ENCODE measurements at regions not wholly inside any gene's neighbourhood (a gene's known extent, or its start where the extent isn't known, plus 50 kb on each side); places are given as distances from the start of the nearest gene placed in this dataset.

DNA sequence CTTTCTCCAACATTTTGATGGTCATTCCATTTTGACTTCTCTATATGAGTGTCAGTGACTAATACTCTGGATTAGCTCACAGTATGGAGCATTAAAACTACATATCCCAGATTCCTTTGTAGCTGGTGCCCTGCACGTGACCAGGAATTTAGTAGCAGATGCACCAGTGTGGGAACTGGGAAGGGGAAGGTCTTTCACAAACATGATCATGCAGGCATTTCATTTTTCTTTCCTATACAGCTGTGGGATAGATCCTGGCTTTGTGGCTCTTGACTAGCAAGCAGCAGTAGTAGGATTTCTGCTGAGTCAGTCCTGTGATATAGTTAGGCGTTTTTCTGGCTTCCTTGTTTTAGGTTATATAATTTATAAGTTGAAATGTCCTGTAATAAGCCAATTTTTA lies 971.0 kb upstream of the CDH2 start:
- TF ChIP-seq POLR2A (IDR thresholded peaks at IDR 0.05): no peak
- TF ChIP-seq, protein P1, sequence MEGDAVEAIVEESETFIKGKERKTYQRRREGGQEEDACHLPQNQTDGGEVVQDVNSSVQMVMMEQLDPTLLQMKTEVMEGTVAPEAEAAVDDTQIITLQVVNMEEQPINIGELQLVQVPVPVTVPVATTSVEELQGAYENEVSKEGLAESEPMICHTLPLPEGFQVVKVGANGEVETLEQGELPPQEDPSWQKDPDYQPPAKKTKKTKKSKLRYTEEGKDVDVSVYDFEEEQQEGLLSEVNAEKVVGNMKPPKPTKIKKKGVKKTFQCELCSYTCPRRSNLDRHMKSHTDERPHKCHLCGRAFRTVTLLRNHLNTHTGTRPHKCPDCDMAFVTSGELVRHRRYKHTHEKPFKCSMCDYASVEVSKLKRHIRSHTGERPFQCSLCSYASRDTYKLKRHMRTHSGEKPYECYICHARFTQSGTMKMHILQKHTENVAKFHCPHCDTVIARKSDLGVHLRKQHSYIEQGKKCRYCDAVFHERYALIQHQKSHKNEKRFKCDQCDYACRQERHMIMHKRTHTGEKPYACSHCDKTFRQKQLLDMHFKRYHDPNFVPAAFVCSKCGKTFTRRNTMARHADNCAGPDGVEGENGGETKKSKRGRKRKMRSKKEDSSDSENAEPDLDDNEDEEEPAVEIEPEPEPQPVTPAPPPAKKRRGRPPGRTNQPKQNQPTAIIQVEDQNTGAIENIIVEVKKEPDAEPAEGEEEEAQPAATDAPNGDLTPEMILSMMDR (IDR thresholded peaks at IDR 0.05): no peak
- TF ChIP-seq EP300 (IDR thresholded peaks at IDR 0.05): no peak
